ENCODE measurements at regions not wholly inside any gene's neighbourhood (a gene's known extent, or its start where the extent isn't known, plus 50 kb on each side); places are given as distances from the start of the nearest gene placed in this dataset.

- no peak for DNase-seq
Measured at GRCh38 chr3:39751286-39751685, 58.1 kb upstream of the MYRIP start.

- no peak for DNase-seq
Measured at GRCh38 chr3:39752019-39752637, 57.3 kb upstream of the MYRIP start.

- DNase-seq, result no peak
Measured at GRCh38 chr3:39752751-39753150, 56.7 kb upstream of the MYRIP start.

- no peak for DNase-seq
Measured at GRCh38 chr3:39753391-39753790, 56.0 kb upstream of the MYRIP start.

GRCh38 chr3:39754549-39754948 lies 54.9 kb upstream of the MYRIP start:
- DNase-seq, result no peak

GRCh38 chr3:39755100-39755499 lies 54.3 kb upstream of the MYRIP start:
- no peak for DNase-seq

GRCh38 chr3:39757307-39757706 lies 52.1 kb upstream of the MYRIP start:
- no peak for DNase-seq
